ENCODE measurements at regions not wholly inside any gene's neighbourhood (a gene's known extent, or its start where the extent isn't known, plus 50 kb on each side); places are given as distances from the start of the nearest gene placed in this dataset.

DNA sequence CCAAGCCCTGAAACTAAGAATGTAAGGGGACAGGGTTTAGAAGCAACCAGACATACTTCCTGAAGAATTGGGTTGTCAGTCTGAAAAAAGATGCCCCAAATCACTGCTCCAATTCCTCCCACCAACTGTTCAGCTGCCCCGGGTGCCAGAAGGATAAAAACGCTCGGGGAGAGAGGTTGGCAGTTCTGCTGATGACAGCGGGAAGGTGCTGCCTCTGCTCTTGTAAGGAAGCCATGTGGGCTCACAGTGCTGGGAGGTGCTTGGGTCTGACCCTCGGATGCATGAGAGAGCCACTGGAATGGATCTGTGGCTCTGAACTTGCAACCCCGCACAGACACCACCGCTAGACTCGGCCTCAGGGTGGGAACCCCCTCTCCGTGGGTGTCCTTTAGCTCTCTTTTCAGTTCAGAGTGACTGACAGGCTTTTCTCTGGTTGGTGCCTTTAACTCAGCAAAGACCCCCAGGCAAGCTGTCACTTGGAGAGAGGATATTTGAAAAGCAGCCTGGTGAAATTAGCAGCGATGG is 364.8 kb upstream of the RBFOX1 start:
- TF ChIP-seq, protein P1, sequence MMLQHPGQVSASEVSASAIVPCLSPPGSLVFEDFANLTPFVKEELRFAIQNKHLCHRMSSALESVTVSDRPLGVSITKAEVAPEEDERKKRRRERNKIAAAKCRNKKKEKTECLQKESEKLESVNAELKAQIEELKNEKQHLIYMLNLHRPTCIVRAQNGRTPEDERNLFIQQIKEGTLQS (IDR thresholded peaks at IDR 0.05): no peak
- no peak for TF ChIP-seq SIN3A (IDR thresholded peaks at IDR 0.05; ENCODE audit: low read depth)
- TF ChIP-seq EZH2phosphoT487 (IDR thresholded peaks at IDR 0.05; ENCODE audit: borderline replicate concordance): no peak
